Smooth muscle cell of the brain vasculature (primary cell): ENCODE measurements at regions not wholly inside any gene's neighbourhood (a gene's known extent, or its start where the extent isn't known, plus 50 kb on each side); places are given as distances from the start of the nearest gene placed in this dataset.

Experiments used
- DNase-seq: peaks from one replicate; pipeline ENCODE4 v3.0.0-alpha.2; 2012; ENCODE audit warnings: low read depth, low spot score

DNA sequence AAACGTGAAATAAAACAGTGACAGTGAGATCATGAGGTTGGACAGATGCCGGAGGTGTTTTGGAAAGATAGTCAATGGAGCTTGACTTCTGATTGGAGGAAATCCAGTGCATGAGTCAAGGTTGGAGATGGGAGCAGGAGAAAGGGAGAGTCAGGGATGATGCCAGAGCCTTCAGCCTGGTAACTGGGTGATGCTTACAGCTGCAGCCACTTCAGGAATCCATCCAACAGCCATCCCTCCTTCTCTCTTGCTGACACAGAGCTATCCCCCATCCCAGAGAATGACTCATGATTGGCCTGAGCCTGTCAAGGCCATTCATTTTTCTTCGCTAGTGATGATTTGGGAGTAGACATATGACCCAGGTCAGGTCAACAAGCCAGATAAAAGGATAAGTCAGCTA, 112.8 kb downstream of the SAMD5 start:
- no peak for DNase-seq

DNA sequence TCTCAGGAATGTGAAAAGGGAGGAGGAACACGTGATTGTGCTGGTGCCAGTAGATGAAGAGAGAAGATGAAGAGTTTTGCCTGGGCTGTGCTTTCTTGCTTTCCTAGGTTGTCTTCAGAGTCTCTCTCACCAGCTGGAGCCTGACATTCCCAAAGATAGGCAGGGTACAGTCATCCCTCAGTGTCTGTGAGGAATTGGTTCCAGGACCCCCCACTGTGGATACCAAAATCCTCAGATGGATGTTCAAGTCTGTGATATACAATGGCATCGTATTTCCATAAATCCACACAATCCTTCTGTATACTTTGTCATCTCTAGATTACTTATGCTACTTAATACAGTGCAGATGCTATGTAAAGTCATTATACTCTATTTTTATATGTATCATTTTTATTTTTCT, 113.5 kb downstream of the SAMD5 start:
- no peak for DNase-seq

DNA sequence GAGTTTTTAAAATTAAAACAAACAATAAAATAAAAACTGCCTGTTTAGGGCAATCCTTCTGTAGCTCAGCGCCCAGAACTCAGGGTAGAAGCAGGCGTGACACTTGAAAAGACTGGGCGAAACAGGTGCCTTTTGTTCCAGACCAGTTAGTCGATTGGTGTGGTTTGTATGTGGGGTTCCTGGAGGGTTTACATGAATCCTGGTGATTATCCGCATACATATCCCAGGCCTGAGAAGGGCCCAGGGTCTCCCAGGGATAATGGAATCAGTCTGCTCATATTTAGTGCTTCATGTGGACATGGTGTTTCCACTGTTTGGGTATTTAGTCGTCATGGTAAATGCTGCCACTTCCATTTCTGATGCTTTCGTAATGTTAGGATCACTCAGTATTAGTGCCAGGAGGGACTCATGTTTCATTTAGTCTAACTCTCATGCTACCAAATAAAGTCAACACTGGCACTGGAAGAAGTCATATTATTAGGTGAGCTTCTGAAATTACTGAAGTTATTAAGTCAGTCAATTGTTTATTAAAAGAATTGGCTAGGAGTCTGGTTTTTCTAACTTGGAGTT, 116.5 kb downstream of the SAMD5 start:
- no peak for DNase-seq

DNA sequence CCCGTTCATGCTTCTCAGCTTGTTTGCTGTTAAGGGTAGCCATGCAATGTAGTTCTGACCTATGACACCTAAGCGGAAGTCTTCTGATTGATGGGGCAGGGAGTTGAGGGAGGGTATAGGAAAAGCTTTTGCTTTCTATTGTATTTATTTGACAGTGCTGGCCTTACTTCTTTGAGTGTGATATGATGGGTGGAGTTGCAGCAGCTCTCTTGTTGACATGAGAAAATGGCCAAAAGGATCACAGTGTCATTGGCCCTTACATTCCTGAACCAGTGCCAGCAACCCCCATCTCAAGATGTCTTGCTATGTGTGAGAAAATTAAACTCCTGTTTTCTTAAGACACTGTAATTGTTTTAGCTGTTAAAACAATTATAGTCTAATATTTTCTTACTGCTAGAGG, 117.5 kb downstream of the SAMD5 start:
- no peak for DNase-seq

DNA sequence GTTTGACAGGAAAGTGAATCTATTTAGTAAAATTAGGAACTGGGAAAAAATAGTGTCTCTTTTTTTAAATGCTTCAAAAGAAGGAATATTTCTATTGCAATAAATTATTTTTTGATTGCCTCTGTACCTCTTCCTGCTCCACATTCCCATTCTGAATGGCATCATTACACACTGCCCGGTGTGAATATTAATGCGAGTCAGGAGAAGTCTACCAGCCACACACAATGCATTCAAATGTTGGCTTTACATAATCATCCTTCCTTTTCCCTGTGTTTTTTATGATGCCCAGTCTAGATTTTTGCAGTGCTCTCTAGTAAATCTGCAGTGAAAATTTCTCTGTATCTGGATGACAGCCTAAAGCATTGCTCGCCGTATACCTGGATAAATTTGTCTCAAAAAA, 118.9 kb downstream of the SAMD5 start:
- no peak for DNase-seq

DNA sequence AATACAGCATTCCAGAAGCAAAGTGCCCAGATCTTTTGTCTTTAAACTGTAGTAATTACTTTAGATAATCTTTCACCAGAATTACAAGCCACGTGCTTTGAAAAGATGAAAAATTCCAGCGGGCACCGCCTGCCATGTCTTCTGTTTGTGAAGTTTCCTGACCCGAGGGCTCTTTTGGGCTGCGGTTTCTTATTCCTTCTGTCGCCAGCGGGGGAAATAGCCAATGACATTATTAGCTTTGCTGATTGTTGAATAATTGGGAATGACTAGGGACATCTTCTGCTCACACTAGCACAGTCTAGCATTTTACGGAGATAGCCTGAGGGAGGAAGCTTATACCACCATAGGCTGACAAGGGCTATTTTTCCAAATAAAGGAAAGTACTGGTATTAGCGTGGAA, 124.7 kb downstream of the SAMD5 start:
- no peak for DNase-seq

DNA sequence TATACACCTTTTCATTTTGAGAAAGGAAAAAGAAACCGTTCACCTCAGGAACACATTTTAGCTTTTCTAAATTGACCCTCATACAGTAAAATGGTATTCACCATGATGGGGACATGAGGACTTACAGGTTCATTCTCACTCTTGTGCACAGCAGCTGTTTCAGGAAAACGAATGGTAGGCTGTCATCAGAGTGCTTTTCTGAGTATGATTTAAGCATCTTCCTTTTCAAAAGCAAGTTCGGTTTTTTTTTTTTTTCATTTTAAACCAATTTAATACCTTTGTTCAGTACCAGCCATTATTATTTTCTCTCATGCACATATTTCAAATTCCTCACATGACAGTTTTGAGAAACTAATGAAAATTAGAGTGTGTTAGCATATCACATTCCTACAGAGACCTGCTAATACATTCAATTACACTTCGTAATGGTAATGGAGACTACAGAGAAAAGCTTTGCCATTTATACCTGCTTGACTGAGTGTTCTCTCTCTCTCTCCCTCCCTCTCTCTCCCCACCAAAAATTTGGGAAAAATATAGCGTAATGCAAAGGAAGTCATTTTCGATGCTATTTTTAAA, 129.2 kb downstream of the SAMD5 start:
- no peak for DNase-seq

DNA sequence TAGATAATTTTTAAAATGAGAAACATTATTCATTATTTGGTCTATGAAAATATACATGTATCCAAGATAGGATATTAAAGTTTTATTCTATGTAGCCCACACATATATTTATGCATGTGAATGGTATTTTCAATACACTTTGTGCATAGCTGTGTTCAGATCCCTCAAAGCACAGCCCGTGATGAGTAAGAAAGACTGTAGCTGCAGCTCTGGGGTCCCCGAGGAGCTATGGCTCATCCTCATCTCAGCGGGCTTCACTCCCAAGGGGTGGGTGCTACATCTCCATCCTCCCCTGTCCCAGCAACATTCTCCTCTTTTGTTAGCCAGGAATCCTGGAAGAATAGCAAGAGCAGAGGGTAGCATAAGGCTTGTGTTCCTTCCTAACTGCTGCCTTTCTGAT, 130.8 kb downstream of the SAMD5 start:
- DNase-seq: no peak

DNA sequence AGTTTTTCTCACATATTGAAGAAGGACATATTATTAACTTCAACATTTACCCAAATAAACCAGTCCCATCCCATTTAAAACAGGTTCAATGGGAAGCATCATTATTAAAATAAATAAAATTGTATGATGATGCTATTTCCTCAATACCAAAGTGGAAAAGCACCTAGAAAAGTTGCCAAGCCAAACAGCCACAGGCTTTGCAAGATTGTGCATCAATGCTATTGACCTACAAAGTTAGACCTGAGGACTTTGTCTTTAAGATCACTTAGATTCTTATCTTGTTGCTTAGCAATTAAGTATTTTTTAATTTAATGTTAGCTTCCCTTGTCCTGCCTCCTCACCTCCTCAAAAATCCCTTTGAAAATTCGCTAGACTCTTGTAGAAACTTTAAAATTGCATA, 132.1 kb downstream of the SAMD5 start:
- DNase-seq: no peak

DNA sequence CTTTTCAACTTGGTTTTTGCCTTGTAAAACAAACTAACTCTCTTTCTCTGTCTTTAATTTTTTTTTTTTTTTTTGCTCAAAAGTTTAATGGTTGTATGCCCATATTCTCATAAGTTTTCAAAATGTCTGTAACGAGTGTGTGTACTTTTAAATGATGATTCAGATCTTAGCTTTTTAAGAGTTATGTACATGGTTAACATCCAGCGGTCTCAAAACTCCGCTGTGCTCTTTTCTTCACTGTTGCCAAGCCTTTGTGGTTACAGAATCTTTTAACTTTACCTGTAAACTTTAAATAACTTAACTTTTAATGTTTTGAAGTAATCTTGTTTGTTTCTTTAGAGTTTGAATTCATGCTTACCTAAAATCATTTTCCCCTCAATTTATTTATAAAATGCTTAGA, 133.0 kb downstream of the SAMD5 start:
- no peak for DNase-seq

DNA sequence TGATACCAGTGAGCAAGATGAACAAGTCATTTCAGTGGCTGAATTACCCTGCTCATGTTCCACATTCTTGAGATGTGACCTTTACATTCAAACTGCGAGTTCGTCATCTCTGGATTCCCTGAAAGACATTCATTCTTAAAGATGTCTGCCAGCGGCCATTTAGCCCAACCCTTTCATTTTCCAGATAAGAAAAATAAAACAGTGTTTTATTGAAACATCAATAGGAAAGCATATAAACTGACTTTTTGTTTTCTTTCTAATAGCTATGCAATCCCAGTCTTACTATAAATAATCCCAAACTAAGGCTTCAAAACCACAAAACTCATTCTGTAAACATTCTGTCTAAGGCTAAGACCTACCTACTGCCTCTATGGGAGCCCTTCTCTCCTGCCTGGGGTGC, 134.0 kb downstream of the SAMD5 start:
- DNase-seq: peak; percentile 50

DNA sequence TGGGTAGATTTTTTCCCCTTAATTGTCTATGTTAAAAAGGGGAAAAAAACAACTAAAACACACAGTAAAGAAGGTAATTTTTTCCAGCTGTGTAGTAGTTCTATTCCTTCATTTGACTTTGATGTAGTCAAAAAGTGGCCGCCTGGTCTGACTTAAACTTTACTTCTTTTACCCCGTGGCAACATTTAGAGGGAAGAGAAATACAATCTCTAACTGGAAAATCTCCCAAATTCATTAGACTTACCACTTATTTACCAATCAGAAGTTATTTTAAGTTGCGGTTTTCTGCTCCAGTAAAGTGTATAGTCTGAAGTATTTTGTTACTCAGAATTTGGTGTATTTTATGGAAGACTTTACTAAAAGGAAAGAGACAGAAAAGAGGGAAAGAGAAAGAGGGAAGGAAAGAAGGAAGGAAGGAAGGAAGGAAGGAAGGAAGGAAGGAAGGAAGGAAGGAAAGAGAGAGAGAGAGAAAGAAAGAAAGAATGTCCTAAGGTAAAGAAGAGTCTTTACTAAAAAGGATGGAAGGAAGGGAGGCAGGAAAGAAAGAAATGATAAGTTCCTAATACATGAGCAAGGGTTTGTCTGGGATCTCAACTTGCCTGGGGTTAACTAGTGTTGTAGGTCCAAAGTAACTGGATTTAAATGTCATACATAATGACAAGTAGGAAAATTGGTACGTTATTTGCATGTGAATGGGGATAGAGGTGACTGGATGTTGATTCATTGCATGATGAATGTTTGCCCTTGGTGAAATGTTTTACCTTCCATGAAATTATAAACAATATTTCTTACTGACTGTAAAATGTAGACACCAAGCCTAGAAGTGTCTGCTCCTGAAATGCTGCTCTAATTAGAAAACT, 135.1 kb downstream of the SAMD5 start:
- DNase-seq: no peak

DNA sequence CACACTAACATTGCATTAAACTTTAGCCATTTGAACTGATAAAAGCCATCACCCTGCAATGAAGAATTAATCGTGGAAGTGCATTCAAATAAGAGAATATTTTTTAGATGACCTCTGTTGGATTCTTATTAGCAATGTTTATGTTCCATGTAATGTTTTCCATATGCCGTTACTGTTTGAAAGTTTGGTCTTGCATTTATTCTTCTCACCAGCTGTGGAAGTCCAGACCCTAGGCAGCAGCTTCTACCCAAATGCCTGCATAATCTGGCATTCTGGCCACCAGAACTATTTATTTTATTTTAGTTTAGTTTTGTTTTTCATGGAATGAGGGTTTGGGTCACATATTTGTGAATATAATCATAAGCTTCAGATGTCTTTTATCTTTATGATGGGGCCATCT, 140.4 kb downstream of the SAMD5 start:
- DNase-seq: peak; percentile 39

DNA sequence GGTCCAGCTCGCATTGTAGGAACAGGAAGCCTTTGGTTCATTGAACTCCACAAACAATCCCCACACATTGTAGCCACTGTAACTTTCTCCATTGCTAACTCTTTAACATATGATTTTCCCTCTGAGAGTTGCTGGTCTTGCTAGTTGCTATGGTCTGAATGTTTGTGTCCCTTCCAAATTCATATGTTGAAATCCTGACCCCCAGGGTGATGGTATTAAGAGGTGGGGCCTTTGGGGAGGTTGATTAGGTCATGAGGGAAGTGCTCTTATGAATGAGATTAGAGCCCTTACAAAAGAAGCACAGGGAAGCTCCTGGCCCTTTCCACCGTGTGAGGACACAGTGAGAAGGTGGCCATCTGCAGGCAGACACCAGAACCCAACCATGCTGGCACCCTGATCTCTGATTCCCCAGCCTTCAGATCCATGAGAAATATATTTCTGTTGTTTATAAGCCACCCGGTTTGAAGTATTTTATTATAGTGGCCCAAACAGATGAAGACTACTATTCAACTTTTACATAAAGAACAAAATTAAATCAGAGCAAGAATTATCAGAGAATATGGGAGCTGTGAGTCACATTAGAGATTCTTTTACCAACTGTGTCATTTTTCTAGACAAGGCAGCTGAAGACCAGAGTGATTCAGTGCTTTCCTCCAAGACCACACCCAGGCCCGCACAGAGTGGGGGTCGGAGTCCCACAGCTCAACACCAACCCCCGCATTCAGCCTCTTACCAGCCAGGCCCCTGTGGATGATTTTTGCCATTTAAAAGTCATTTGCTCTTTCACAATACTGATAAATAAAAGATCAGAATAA, 143.0 kb downstream of the SAMD5 start:
- DNase-seq: no peak

DNA sequence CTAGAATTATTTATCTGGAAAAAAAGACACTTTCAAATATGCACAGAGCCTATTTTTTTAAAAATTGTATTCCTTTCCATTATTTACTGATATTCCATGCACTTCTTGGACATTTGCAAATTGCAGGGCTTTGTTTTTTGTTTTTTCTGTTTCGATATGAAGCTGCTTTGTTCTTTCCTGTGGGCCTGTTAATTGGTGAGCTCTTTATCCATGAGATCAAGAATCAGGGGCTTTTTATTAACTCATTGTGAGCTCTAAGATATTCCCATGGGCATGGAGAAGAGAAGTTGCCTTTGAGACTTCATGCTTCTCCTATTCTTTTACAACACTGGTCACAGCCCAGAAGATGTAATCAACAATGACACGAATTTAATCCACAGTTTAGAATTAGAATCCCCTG, 145.1 kb downstream of the SAMD5 start:
- no peak for DNase-seq

DNA sequence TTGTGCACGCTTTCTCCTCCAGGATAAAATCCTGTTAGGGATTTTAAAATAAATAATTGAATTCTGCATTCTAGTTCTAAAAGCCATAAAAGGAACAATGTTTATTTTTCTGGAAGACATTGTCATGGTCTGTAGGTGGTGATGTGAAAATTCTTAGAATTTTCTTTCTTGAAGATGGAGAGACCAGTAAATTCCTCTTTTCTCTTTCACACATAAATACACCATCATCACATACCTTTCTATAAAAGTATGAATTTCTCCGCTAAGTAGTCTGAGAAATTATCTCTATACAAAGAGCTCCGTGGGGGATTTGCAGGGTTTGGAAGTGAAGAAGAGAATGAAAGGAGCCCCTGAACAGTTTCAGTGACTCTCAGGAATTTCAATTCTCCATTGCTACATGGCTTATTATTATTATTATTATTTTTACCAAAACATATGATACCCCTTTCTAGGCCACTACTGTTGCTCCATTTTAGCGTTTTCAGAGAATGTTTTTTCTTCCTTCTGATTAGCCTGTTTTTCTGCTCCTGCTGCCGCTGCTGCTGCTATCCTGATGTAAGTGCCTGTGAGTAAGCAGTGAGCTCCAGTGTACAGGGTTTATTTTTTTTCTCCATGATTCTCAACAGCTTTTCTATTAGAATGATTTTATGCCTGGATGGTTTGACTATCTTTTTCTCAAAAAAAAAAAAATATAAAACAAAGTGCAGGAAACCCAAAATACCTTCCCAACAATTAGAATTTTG, 145.8 kb downstream of the SAMD5 start:
- DNase-seq: no peak

DNA sequence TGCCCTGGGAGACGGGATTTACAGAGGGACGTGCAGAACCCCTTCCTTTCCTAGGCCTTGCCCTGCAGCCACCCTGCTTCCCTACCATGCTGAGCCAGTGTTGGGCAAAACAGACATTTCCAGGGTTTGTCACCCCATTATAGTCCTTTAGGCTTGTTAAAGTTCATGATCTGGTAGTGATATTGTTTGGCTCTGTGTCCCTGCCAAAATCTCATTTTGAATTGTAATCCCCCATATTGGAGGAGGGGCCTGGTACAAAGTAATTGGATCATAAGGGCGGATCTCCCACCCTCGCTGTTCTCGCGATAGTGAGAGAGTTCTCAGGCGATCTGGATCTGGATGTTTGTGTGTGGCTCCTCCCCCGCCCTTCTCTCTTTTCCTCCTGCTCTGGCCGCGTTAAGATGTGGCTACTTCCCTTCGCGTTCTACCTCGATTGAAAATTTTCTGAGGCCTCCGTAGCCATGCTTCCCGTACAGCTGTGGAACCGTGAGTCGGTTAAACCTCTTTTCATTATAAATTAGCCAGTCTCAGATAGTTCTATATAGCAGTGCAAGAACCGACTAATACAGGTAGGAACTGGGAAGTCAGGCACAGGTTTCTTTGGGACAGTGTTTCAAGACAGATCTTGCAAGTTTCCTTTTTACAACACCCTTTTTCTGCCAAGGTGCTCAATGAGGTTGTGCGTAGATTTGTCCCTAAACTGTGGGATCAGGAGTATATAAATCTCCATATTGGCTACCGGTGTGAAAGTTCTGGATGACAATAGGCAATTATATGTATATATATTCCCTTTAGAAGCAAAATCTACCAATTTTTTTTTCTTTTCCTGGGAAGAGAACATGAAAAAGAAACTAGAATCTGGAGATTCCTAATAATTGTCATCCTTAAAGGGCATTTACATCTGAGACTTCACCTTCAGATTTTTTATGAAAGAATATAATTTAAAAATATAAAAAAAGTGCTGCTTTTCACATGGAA, 152.1 kb downstream of the SAMD5 start:
- DNase-seq: no peak

DNA sequence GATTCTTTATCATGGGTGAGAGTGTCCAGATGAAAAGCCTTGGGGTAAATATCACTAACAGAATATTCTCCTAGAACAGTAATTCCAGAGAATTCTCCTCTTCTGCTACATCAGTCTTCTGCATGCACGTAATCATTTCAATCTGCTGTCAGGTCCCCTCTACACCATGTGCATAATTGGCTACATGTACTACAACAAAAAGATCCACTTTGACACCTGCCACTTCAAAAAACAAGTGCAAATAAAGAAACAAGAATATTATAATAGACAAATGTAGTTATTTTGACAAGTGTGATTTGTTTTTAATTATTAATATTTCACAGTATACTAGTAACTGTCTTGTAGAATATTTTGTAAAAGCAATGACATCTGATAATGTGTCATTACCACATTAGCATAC, 154.2 kb downstream of the SAMD5 start:
- no peak for DNase-seq

DNA sequence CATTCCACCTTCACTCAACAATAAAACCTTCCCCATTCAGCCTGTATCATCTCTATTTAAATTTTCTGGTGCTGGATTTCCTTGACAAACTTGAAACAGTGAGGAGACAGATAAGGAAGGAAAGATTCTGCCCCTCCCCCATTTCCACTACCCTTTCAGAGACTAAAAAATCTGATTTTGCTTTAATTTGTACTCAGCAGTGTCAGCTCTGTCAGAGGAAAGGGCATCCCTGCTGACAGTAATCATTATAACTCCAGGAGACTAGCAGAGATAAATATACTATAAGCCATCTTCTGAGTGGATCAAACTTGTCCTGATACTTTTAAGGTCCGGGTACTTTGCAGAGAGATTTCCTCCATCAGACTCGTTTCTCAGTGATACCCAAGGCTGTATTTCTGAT, 155.6 kb downstream of the SAMD5 start:
- DNase-seq: no peak

DNA sequence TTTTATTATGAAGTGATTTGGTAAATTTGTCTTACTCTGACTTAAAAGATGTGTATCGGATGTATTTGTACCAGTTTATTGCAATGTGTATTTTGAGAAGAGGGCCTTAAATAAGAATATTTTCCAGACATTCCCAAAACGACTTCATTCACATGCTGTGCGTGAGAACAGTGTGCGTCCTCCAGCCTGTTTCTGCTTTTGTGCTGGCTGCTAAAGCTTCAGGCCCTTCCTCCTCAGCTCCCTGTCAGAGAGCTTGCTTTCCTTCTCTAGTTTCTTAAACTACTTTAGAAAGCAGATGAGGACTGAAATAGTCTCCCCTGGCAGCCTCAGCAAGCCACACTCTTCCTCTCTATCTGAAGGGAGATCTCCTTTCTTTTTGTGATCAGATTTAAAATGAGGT, 157.8 kb downstream of the SAMD5 start:
- no peak for DNase-seq
